AG04449 (cell line): ENCODE measurements at regions not wholly inside any gene's neighbourhood (a gene's known extent, or its start where the extent isn't known, plus 50 kb on each side); places are given as distances from the start of the nearest gene placed in this dataset.

Experiments used
- CTCF ChIA-PET: fragments of 350-600 bp; formaldehyde crosslinking; extraction: SDS; loops from one replicate; lab custom pipeline; 2021; ENCODE audit warnings: antibody characterized with exemption; lab: Yijun Ruan, JAX
- POLR2A ChIA-PET: fragments of 400-600, 350-600 bp; formaldehyde crosslinking; extraction: SDS; loops from one replicate; lab custom pipeline; 2020; ENCODE audit warnings: antibody characterized with exemption, inconsistent platforms; lab: Yijun Ruan, JAX
- DNase-seq: peaks from one replicate; pipeline ENCODE4 v3.0.0-alpha.2; 2010; ENCODE audit warnings: low read depth, low spot score
- H3K4me3 ChIP-seq: 2 replicates; pipeline ENCODE4 v1.5.1; 2011; ENCODE audit warnings: low read depth, mild to moderate bottlenecking, control low read depth, low read length
- CTCF ChIP-seq: IDR thresholded peaks from one replicate; pipeline ENCODE4 v1.5.1; 2011; ENCODE audit warnings: mild to moderate bottlenecking, moderate library complexity, low read length, control low read depth, inconsistent platforms; ENCODE audit not compliant: insufficient read depth; ENCODE audit errors: missing control alignments

GRCh38 chr16:48903039-48903438 is 293.1 kb upstream of the N4BP1 start:
- H3K4me3 ChIP-seq, result no peak overlapping the region
- ChIA-PET CTCF (no interaction called here), POLR2A (no interaction called here)
- no peak for DNase-seq
- no peak for TF ChIP-seq CTCF

- DNase-seq, result no peak
- ChIA-PET CTCF (no interaction called here), POLR2A (no interaction called here)
- TF ChIP-seq CTCF, result peak; percentile 15
- H3K4me3 ChIP-seq, result no peak overlapping the region
Observed at GRCh38 chr16:48901712-48902374, 291.9 kb upstream of the N4BP1 start.

GRCh38 chr16:48899500-48899899 is 289.5 kb upstream of the N4BP1 start:
- no peak for TF ChIP-seq CTCF
- ChIA-PET CTCF (no interaction called here), POLR2A (no interaction called here)
- no peak overlapping the region for H3K4me3 ChIP-seq
- no peak for DNase-seq

- no peak overlapping the region for H3K4me3 ChIP-seq
- DNase-seq, result no peak
- ChIA-PET POLR2A (no interaction called here), CTCF (no interaction called here)
- TF ChIP-seq CTCF, result no peak
Observed at GRCh38 chr16:48897698-48898205, 287.8 kb upstream of the N4BP1 start.

GRCh38 chr16:48895142-48895541 is 285.2 kb upstream of the N4BP1 start:
- TF ChIP-seq CTCF, result no peak
- ChIA-PET POLR2A (no interaction called here), CTCF (no interaction called here)
- H3K4me3 ChIP-seq, result no peak overlapping the region
- DNase-seq, result no peak

GRCh38 chr16:48892893-48893292 is 282.9 kb upstream of the N4BP1 start:
- no peak for DNase-seq
- H3K4me3 ChIP-seq, result no peak overlapping the region
- CTCF ChIA-PET, result no interaction called here
- POLR2A ChIA-PET, result no interaction called here
- TF ChIP-seq CTCF, result no peak
